GM23338 (cell line): ENCODE measurements at regions not wholly inside any gene's neighbourhood (a gene's known extent, or its start where the extent isn't known, plus 50 kb on each side); places are given as distances from the start of the nearest gene placed in this dataset.

ENCODE experiments used
- ATAC-seq: fragments of 200-7000 bp; cut with Tn5 transposase; 3 replicates; pipeline ENCODE4 v1.9.1; 2020
- DNase-seq: peaks from one replicate; pipeline ENCODE4 v3.0.0-alpha.2; 2015; ENCODE audit warnings: low spot score
- H2AFZ ChIP-seq: fragments of 200-600 bp; sonication (generic); 2 replicates; pipeline ENCODE4 v1.8.0; 2016; ENCODE audit warnings: antibody characterized with exemption, mild to moderate bottlenecking, moderate library complexity
- H3F3A ChIP-seq: fragments of 200-600 bp; sonication (generic); replicated peaks from 2 replicates; pipeline ENCODE4 v1.8.0; 2017; ENCODE audit warnings: antibody characterized with exemption, mixed run types, low read depth
- H3K27ac ChIP-seq: fragments of 200-600 bp; sonication (generic); 2 replicates; pipeline ENCODE4 v1.6.1; 2016; ENCODE audit warnings: low read depth
- H3K27me3 ChIP-seq: fragments of 200-600 bp; sonication (generic); 2 replicates; pipeline ENCODE4 v1.8.0; 2016; ENCODE audit warnings: mild to moderate bottlenecking, mixed run types, moderate library complexity; ENCODE audit not compliant: insufficient read depth
- H3K36me3 ChIP-seq: fragments of 200-600 bp; sonication (generic); 2 replicates; pipeline ENCODE4 v1.8.0; 2016; ENCODE audit warnings: mild to moderate bottlenecking; ENCODE audit not compliant: insufficient read depth
- H3K4me1 ChIP-seq: fragments of 200-600 bp; sonication (generic); 2 replicates; pipeline ENCODE4 v1.8.0; 2016; ENCODE audit warnings: mild to moderate bottlenecking, moderate library complexity; ENCODE audit not compliant: insufficient read depth
- H3K4me2 ChIP-seq: fragments of 200-600 bp; sonication (generic); 2 replicates; pipeline ENCODE4 v1.7.1; 2017; ENCODE audit warnings: mixed run types
- H3K4me3 ChIP-seq: fragments of 200-600 bp; sonication (generic); 2 replicates; pipeline ENCODE4 v1.6.1; 2016; ENCODE audit warnings: mixed run types
- H3K79me2 ChIP-seq: fragments of 200-600 bp; sonication (generic); replicated peaks from 2 replicates; pipeline ENCODE4 v1.8.0; 2017; ENCODE audit warnings: mild to moderate bottlenecking; ENCODE audit not compliant: insufficient read depth
- H3K9me2 ChIP-seq: fragments of 200-600 bp; sonication (generic); 2 replicates; pipeline ENCODE4 v1.8.0; 2017; ENCODE audit not compliant: insufficient read depth
- H4K20me1 ChIP-seq: fragments of 200-600 bp; sonication (generic); replicated peaks from 2 replicates; pipeline ENCODE4 v1.8.0; 2017; ENCODE audit warnings: mild to moderate bottlenecking; ENCODE audit not compliant: insufficient read depth
- H3K27ac Mint-ChIP-seq: 2 replicates; pipeline ENCODE4 v1.8.0; 2020; ENCODE audit warnings: inconsistent platforms, mild to moderate bottlenecking, moderate library complexity, mixed read lengths
- H3K27me3 Mint-ChIP-seq: 3 replicates; pipeline ENCODE4 v1.8.0; 2022; ENCODE audit warnings: low read depth, mild to moderate bottlenecking, moderate library complexity, mixed read lengths, inconsistent platforms; ENCODE audit not compliant: insufficient read depth, poor library complexity
- H3K36me3 Mint-ChIP-seq: 3 replicates; pipeline ENCODE4 v1.8.0; 2021; ENCODE audit warnings: low read depth, mild to moderate bottlenecking, inconsistent platforms, moderate library complexity, mixed read lengths
- H3K4me1 Mint-ChIP-seq: 3 replicates; pipeline ENCODE4 v1.8.0; 2020; ENCODE audit warnings: mild to moderate bottlenecking, inconsistent platforms, mixed read lengths
- H3K4me3 Mint-ChIP-seq: 3 replicates; pipeline ENCODE4 v1.8.0; 2021; ENCODE audit warnings: moderate library complexity, mild to moderate bottlenecking, inconsistent platforms, mixed read lengths
- H3K9me3 Mint-ChIP-seq: 3 replicates; pipeline ENCODE4 v1.8.0; 2020; ENCODE audit warnings: moderate library complexity, mild to moderate bottlenecking, inconsistent platforms, mixed read lengths
- CREB1 ChIP-seq: fragments of 250-450 bp; sonication (Bioruptor Pico); IDR thresholded peaks from 2 replicates; pipeline ENCODE4 v1.5.0; 2020; ENCODE audit warnings: low read depth, mild to moderate bottlenecking, moderate library complexity
- EZH2 ChIP-seq: fragments of 200-600 bp; sonication (generic); IDR thresholded peaks from one replicate; pipeline ENCODE4 v1.8.0; 2017; ENCODE audit warnings: antibody characterized with exemption, mild to moderate bottlenecking, low read depth; ENCODE audit not compliant: unreplicated experiment
- EZH2phosphoT487 ChIP-seq: fragments of 200-600 bp; sonication (generic); IDR thresholded peaks from one replicate; pipeline ENCODE4 v1.8.1; 2018; ENCODE audit warnings: antibody characterized with exemption; ENCODE audit not compliant: unreplicated experiment
- JUNB ChIP-seq: IDR thresholded peaks from one replicate; pipeline ENCODE4 v1.6.1; 2016; ENCODE audit warnings: antibody characterized with exemption; ENCODE audit not compliant: unreplicated experiment
- NANOG ChIP-seq: IDR thresholded peaks from 2 replicates; pipeline ENCODE4 v1.6.1; 2016; ENCODE audit warnings: antibody characterized with exemption, borderline replicate concordance
- ZNF331 ChIP-seq: fragments of 250-450 bp; sonication (Bioruptor Pico); IDR thresholded peaks from 2 replicates; pipeline ENCODE4 v1.5.0; 2020; ENCODE audit warnings: low read depth, mild to moderate bottlenecking, moderate library complexity
- TF ChIP-seq, protein P1 (sequence below), 2 experiments: fragments of 200-600 bp in 1 of 2; sonication (generic) in 1 of 2; conservative IDR thresholded peaks; 2 replicates each; pipeline versions ENCODE4 v1.5.1 to v1.6.1; 2016 to 2017; ENCODE audit warnings: antibody characterized with exemption in 2 of 2, low read depth in 2 of 2, mild to moderate bottlenecking in 2 of 2, moderate library complexity in 1 of 2
- TF ChIP-seq, protein P2 (sequence below): IDR thresholded peaks from 2 replicates; pipeline ENCODE4 v1.6.1; 2016; ENCODE audit warnings: antibody characterized with exemption
- TF ChIP-seq, protein P3 (sequence below): IDR thresholded peaks from one replicate; pipeline ENCODE4 v1.6.1; 2018; ENCODE audit warnings: antibody characterized with exemption; ENCODE audit not compliant: unreplicated experiment

DNA sequence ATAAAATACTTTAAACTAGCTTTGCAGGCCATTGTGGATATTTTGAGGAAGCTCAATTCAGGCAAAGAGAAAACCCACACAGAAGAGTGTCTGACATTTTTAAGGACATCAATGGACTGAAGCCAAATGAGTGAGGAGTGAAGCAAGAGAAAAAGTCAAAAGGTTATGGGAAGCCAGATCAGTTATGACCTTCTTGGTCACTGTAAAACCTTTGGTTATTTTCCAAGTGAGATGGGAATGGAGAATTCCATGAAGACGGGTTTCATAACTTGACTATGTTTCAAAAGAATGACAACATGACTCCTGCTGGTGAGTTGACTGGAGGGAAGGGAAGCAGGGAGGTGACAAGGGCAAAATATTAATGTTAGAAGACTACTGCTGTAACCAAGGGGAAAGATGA, 585.2 kb downstream of the EFNA5 start:
- H3K4me3 Mint-ChIP-seq = no peak overlapping the region
- Histone ChIP-seq H4K20me1 (no peaks in the 10 kb centered on the region), H3K27ac (no peak overlapping the region), H3K4me2 (no peak overlapping the region), H3K4me1 (0 out of 2 replicates have a peak, but pooled peaks cover 3% of the 10 kb centered on the region), H3F3A (no peaks in the 10 kb centered on the region), H3K27me3 (no peaks in the 10 kb centered on the region), H3K4me3 (no peak overlapping the region), H3K36me3 (no peaks in the 10 kb centered on the region), H3K79me2 (no peaks in the 10 kb centered on the region), H3K9me2 (no peaks in the 10 kb centered on the region), H2AFZ (no peak overlapping the region)
- TF ChIP-seq EZH2 = no peak
- TF ChIP-seq, protein P1, sequence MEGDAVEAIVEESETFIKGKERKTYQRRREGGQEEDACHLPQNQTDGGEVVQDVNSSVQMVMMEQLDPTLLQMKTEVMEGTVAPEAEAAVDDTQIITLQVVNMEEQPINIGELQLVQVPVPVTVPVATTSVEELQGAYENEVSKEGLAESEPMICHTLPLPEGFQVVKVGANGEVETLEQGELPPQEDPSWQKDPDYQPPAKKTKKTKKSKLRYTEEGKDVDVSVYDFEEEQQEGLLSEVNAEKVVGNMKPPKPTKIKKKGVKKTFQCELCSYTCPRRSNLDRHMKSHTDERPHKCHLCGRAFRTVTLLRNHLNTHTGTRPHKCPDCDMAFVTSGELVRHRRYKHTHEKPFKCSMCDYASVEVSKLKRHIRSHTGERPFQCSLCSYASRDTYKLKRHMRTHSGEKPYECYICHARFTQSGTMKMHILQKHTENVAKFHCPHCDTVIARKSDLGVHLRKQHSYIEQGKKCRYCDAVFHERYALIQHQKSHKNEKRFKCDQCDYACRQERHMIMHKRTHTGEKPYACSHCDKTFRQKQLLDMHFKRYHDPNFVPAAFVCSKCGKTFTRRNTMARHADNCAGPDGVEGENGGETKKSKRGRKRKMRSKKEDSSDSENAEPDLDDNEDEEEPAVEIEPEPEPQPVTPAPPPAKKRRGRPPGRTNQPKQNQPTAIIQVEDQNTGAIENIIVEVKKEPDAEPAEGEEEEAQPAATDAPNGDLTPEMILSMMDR (conservative IDR thresholded peaks at IDR 0.05; ENCODE audit: low read depth in 2 of 2) = no peak
- TF ChIP-seq EZH2phosphoT487 = no peak
- TF ChIP-seq, protein P2, sequence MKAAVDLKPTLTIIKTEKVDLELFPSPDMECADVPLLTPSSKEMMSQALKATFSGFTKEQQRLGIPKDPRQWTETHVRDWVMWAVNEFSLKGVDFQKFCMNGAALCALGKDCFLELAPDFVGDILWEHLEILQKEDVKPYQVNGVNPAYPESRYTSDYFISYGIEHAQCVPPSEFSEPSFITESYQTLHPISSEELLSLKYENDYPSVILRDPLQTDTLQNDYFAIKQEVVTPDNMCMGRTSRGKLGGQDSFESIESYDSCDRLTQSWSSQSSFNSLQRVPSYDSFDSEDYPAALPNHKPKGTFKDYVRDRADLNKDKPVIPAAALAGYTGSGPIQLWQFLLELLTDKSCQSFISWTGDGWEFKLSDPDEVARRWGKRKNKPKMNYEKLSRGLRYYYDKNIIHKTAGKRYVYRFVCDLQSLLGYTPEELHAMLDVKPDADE = no peak
- TF ChIP-seq CREB1 (CRISPR knock-in tag) = no peak
- no peaks in the 10 kb centered on the region for H3K36me3 Mint-ChIP-seq
- H3K27ac Mint-ChIP-seq = no peak overlapping the region
- H3K9me3 Mint-ChIP-seq = no peaks in the 10 kb centered on the region
- DNase-seq (no peak), ATAC-seq (no peak)
- H3K27me3 Mint-ChIP-seq = no peaks in the 10 kb centered on the region
- no peaks in the 10 kb centered on the region for H3K4me1 Mint-ChIP-seq

DNA sequence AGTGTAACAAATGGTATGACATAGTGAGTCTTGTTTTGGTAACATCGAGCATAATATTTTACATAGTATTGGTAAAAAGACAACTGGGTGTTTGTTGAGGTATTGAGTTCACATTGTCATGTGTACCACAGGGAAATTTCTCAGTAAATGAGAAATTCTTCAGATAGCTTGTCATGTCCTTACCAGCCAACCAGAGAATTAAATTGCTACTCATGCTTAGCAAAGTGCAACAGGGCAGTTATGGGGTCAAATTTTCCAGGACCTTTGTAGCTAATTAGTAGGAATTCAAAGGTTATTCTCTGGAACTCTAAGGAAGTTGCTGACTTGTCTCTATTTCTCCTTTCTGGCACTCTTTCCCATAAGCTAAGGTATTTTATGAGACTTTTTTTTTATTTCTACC, 595.7 kb downstream of the EFNA5 start:
- no peak overlapping the region for H3K27ac ChIP-seq
- no peaks in the 10 kb centered on the region for H3K4me1 ChIP-seq
- H3K27me3 ChIP-seq = no peaks in the 10 kb centered on the region
- Mint-ChIP-seq H3K9me3 (peaks cover 18% of the 10 kb centered on the region), H3K27ac (no peak overlapping the region), H3K4me1 (no peaks in the 10 kb centered on the region), H3K4me3 (no peak overlapping the region), H3K27me3 (no peaks in the 10 kb centered on the region), H3K36me3 (peaks cover 12% of the 10 kb centered on the region; the same call in 2 of the 3 replicates)
- H3K79me2 ChIP-seq = no peaks in the 10 kb centered on the region
- H3F3A ChIP-seq = no peaks in the 10 kb centered on the region
- no peaks in the 10 kb centered on the region for H3K36me3 ChIP-seq
- H3K4me2 ChIP-seq = no peak overlapping the region
- no peaks in the 10 kb centered on the region for H4K20me1 ChIP-seq
- no peak overlapping the region for H3K4me3 ChIP-seq
- H3K9me2 ChIP-seq = no peaks in the 10 kb centered on the region
- no peak for ATAC-seq
- H2AFZ ChIP-seq = no peak overlapping the region
- DNase-seq = no peak
- TF ChIP-seq CREB1 (CRISPR knock-in tag) = no peak
- TF ChIP-seq NANOG = no peak
- TF ChIP-seq, protein P3, sequence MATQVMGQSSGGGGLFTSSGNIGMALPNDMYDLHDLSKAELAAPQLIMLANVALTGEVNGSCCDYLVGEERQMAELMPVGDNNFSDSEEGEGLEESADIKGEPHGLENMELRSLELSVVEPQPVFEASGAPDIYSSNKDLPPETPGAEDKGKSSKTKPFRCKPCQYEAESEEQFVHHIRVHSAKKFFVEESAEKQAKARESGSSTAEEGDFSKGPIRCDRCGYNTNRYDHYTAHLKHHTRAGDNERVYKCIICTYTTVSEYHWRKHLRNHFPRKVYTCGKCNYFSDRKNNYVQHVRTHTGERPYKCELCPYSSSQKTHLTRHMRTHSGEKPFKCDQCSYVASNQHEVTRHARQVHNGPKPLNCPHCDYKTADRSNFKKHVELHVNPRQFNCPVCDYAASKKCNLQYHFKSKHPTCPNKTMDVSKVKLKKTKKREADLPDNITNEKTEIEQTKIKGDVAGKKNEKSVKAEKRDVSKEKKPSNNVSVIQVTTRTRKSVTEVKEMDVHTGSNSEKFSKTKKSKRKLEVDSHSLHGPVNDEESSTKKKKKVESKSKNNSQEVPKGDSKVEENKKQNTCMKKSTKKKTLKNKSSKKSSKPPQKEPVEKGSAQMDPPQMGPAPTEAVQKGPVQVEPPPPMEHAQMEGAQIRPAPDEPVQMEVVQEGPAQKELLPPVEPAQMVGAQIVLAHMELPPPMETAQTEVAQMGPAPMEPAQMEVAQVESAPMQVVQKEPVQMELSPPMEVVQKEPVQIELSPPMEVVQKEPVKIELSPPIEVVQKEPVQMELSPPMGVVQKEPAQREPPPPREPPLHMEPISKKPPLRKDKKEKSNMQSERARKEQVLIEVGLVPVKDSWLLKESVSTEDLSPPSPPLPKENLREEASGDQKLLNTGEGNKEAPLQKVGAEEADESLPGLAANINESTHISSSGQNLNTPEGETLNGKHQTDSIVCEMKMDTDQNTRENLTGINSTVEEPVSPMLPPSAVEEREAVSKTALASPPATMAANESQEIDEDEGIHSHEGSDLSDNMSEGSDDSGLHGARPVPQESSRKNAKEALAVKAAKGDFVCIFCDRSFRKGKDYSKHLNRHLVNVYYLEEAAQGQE = no peak
- no peak for TF ChIP-seq JUNB
- TF ChIP-seq EZH2 = no peak
- TF ChIP-seq, protein P2 = no peak
- TF ChIP-seq ZNF331 (CRISPR knock-in tag) = no peak
